D721Med (cell line): ENCODE measurements at regions not wholly inside any gene's neighbourhood (a gene's known extent, or its start where the extent isn't known, plus 50 kb on each side); places are given as distances from the start of the nearest gene placed in this dataset.

Experiments
- DNase-seq: peaks from one replicate; pipeline ENCODE4 v3.0.0; 2011; ENCODE audit warnings: low spot score; ENCODE audit not compliant: insufficient read length
- FAIRE-seq: peaks from 2 replicates; lab custom pipeline; 2011; peaks lifted over from hg19 to GRCh38; lab: Jason Lieb, UNC
- TF ChIP-seq, protein P1 (sequence below): IDR thresholded peaks from 2 replicates; pipeline ENCODE4 v1.5.1; 2012; ENCODE audit warnings: mild to moderate bottlenecking, control low read depth; ENCODE audit not compliant: insufficient read depth; ENCODE audit errors: missing control alignments

- DNase-seq (no peak), FAIRE-seq (no peak)
- TF ChIP-seq, protein P1, sequence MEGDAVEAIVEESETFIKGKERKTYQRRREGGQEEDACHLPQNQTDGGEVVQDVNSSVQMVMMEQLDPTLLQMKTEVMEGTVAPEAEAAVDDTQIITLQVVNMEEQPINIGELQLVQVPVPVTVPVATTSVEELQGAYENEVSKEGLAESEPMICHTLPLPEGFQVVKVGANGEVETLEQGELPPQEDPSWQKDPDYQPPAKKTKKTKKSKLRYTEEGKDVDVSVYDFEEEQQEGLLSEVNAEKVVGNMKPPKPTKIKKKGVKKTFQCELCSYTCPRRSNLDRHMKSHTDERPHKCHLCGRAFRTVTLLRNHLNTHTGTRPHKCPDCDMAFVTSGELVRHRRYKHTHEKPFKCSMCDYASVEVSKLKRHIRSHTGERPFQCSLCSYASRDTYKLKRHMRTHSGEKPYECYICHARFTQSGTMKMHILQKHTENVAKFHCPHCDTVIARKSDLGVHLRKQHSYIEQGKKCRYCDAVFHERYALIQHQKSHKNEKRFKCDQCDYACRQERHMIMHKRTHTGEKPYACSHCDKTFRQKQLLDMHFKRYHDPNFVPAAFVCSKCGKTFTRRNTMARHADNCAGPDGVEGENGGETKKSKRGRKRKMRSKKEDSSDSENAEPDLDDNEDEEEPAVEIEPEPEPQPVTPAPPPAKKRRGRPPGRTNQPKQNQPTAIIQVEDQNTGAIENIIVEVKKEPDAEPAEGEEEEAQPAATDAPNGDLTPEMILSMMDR, result no peak
Measured at GRCh38 chr2:107278672-107279071, 392.7 kb upstream of the ST6GAL2 start.

DNA sequence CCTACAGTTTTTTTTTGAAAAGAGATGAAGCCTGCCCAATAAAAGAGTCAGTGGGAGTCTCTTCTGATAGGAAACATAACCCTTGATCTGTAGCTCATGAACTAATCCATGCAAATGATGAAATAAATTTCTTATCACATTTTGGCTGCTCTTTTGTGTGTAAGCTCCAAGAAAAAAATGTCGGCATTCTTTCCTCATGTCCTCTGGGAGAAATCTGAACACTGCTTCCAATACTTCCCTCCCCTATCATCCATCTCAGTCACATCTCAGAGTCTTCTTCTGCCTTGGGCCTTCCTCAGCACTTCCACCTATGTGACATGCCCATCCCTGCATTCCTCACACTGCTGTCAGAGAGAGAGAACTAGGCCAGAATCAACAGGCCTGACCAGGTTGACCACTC lies 395.7 kb upstream of the ST6GAL2 start:
- FAIRE-seq (no peak), DNase-seq (no peak)
- TF ChIP-seq, protein P1, result no peak

- no peak for FAIRE-seq
- TF ChIP-seq, protein P1, result no peak
- DNase-seq, result no peak
Measured at GRCh38 chr2:107282135-107282534, 396.2 kb upstream of the ST6GAL2 start.

DNA sequence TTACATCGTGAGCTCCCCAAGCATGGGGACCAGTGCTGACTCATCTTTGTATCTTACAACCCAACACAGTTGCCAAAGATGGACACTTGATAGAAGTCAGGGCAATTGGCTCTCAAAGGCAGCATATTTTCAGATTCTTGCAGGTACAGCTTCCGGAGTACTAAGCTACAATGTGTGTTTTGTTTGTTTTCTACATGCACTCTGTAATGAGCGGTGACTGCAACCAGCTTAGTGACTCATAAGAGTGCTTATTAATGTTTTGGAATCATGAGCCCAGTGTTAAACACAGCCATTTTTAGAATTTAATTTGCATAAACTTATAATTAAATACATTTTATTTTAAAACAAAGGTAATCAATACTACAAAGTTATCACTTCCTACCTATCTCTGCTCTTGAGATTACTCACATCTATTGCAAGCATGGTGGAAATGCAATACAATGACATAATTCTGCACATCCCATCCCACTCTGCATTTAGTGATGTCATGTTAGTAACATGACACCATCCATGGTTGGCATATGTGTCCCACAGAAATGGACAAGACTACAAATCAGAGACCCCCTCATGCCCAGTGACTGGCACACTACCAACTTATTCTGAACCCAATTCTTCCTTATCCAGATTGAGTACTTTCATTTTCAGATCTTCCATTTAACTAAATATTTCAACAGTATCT lies 399.8 kb upstream of the ST6GAL2 start:
- DNase-seq (no peak), FAIRE-seq (no peak)
- TF ChIP-seq, protein P1, result no peak

DNA sequence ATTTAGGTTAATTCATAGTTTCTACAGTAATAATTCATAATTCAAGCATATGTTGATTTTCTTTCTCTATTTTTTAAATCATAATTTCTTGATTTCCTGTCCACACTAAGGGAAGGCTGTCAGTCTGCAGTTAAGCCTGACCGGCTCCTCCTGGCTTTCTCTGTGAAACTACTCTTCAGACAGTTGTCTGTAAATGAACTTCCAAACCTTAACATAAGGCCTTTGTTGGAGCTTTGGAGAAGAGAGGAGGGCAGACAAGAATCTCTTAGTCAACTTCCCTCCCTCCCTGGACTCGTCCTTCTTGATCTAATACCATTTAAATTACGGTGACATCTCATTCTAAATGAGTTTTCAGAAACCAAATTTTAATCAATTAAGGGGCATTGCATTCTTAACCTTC lies 404.1 kb upstream of the ST6GAL2 start:
- no peak for FAIRE-seq
- DNase-seq, result no peak
- TF ChIP-seq, protein P1, result no peak

- no peak for DNase-seq
- no peak for FAIRE-seq
- TF ChIP-seq, protein P1, result no peak
Measured at GRCh38 chr2:107303964-107304363, 418.0 kb upstream of the ST6GAL2 start.

DNA sequence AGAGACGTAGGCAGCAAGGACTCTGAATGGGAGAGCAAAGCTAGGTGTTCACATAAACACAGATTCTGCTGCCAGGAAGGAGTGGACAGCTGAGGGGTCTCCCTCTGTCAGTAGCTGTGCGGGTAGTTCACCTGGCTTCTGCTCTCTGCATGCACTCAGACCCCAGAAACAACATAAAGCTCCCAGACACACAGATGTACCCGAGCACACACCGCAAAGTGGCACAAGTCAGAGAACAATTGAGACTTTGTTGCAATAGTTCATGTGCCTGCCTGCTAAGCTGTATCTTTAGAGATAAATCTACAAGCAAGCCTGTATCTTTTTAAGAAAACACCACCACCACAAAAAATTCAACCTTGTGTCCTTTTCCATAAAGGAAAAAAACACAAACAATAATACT lies 420.0 kb upstream of the ST6GAL2 start:
- TF ChIP-seq, protein P1, result no peak
- no peak for DNase-seq
- FAIRE-seq, result no peak
